ENCODE measurements at regions not wholly inside any gene's neighbourhood (a gene's known extent, or its start where the extent isn't known, plus 50 kb on each side); places are given as distances from the start of the nearest gene placed in this dataset.
"Not testable (repeated sequence)": the region's sequence is repeated elsewhere in the genome, so short reads cannot be mapped to it uniquely, and the experiment has no call there.

DNA sequence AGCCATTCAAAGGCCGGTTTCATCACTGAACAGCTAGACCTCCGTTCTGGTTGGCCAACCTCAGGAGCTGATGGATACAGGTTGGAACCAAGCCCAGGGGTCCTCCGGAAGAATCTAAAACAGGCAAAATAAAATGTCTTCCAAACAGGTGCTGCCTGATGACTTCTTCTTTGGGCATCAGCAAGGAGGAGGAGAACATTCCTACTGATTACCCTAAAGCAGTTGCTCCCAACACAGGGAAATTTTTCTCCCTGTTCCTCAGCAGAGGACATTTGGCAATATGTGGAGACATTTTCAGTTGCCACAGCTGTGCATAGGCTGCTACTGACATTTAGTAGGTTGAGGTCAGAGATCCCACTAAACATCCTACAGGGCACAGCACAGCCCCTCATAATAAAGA lies 319.3 kb upstream of the PPARGC1A start:
- DNase-seq (ENCODE audit: low read depth) = no peak

DNA sequence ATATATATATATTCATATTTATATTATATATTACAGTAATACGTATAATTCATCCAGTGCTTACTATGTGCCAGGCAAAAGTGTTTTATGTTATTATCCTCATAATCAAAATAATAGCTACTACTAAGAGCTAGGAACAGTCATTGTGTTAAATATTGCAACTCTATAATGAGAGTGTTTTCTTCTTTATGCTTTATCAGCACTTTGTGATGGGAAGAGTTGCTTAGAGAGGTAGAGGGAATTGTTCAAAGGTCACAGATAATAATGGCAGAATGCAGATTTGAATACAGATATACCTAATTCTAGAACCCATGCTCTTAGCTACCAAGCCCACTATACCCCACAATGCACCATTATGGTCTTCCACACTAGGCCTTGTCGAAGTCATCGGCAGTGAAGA lies 318.8 kb upstream of the PPARGC1A start:
- DNase-seq (ENCODE audit: low read depth) = no peak

DNA sequence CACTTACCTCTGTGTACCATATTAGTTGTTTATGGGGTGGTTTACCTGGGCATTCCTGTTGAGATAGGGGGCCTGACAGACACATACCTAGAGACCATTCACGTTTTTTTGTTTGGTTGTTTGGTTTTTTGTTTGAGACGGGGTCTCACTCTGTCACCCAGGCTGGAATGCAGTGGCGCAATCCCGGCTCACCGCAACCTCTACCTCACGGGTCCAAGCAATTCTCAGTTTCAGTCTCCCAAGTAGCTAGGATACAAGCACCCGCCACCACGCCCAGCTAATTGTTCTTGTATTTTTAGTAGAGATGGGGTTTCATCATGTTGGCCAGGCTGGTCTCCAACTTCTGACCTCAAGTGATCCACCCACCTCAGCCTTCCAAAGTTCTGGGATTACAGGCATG lies 314.9 kb upstream of the PPARGC1A start:
- DNase-seq (ENCODE audit: low read depth) = not testable (repeated sequence)

DNA sequence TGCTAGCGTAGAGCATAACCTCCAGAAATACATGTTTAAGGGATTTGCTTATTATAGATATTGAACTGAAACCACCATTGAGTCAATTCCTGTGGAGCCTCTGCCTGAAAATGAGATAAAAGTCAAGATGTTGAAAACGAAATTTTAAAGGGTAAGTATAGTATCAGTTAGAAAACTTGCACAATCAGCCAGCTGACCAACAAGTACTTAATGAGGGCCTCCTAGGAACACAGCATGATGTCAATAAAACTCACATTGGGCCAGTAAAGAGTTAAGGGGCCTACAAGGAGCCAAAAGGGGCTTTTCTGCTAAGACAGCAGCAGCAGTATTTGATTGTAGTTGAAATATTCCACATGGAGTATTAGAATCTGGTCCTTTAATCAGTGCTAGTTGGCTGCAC lies 314.1 kb upstream of the PPARGC1A start:
- DNase-seq (ENCODE audit: low read depth) = no peak

DNA sequence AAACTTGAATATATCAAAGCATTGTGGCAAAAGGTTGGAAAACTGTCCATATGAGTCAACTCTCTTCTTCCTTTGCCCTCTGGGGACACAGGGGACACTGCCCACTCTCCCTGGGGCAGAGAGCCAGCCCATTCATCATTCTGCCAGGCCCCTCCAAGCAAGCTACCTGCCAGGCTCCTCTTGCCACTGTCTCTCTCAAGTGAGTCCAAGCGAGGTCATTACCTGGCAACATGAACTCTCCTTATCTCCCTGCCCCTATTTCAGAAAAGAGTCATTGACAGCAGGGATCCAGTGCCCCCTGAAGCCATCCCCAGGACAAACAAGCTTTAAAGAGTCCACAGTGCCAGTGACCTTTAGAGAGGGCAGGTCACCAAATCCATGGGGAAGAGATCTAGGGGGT lies 312.7 kb upstream of the PPARGC1A start:
- no peak for DNase-seq (ENCODE audit: low read depth)

DNA sequence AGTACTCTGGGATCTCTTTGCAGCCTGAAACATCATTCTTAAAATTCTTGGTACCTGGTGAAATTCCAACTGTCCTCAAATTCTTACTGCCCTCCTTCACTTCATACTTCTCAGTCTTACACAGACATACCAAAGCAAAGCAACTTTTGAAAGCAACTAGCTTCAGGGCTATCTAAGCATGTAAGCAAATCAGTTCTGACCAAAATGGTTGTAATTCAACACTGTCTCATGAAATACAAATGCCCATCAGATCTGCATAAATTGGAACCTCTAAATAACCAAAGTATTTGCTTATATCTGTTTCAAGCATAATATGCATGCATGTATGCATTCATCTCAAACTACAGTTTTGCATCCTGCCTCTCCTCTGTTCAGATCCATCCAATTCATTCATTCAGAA lies 308.1 kb upstream of the PPARGC1A start:
- DNase-seq (ENCODE audit: low read depth) = no peak

DNA sequence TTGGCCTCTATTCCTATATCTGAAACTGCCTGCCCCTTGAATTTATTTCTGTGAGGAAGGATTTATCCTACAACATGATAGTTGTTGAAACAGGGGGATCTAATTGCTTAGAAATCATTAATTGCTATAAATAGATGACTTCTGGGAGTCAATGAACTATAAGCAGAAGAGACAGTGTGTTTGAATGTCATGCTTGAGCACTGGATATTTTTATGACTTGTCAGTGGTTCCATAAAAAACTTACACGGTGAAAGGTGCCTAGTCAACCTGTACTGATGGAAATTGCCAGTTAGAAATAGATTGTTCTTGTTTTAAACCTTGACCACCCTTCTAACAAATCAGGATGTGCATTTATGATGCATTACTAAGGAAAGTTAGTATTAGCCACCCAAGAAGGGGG lies 306.9 kb upstream of the PPARGC1A start:
- DNase-seq (ENCODE audit: low read depth) = no peak

DNA sequence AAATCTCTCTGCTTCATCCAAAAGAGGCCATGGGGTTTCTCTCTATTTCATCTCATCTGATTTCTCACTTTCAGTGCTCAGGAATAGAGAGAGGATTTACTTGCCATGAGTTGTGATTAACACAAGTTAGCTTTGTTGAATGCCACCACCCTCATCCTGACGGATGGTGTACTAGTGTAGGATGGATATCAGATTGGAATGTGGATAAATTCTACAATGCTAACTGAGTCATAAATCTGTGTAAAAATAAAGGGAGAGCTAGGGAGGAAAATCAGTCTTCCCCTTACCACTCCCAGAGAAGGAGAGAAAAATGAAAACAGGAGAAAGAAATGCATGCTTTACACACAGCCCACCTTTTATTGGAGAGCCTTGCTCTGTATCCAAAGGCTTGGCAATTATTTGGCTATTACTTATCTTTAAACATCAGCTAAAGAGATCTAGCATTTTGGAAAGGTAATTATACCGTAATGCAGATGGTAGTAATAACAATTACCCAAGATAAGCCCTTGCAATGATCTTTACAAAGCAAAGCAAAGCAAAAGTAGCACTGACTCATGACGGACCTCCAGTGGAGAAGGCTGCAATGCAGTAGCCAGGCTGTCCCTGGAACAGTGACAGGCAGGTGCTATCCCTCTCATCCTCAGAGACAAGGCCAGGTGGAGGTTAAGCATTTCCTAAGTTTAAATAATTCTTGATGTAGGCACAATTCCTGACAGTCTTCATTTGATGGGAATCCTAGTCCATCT lies 306.3 kb upstream of the PPARGC1A start:
- no peak for DNase-seq (ENCODE audit: low read depth)

DNA sequence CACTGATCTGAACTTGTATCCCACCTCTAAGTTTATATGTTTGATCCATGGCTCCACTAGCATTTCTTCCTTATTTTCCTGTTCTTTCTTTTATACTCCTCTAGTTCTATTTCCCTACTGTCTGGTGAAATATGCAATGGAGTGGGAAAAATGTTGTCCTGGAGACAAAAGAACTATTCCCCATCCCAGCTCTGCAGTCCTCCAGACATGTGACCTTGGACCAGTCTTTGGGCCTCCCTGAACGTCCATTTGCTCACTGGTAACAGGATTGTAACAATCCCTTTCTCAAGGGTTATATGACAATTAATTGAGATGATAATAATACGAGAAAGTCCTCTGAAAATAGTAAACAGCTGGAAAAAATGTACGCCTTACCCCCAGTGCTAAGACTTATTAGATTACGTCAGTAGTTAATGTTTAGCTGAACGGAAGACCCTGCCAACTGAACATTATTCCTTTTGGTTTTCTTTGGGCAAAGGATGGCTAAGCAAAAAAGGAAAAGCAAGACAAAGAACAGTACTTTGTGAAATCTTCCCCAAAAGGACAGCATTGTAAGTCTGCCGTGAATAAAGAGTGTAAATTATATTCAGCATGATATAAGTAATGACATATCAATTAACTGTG lies 302.3 kb upstream of the PPARGC1A start:
- DNase-seq (ENCODE audit: low read depth) = no peak

DNA sequence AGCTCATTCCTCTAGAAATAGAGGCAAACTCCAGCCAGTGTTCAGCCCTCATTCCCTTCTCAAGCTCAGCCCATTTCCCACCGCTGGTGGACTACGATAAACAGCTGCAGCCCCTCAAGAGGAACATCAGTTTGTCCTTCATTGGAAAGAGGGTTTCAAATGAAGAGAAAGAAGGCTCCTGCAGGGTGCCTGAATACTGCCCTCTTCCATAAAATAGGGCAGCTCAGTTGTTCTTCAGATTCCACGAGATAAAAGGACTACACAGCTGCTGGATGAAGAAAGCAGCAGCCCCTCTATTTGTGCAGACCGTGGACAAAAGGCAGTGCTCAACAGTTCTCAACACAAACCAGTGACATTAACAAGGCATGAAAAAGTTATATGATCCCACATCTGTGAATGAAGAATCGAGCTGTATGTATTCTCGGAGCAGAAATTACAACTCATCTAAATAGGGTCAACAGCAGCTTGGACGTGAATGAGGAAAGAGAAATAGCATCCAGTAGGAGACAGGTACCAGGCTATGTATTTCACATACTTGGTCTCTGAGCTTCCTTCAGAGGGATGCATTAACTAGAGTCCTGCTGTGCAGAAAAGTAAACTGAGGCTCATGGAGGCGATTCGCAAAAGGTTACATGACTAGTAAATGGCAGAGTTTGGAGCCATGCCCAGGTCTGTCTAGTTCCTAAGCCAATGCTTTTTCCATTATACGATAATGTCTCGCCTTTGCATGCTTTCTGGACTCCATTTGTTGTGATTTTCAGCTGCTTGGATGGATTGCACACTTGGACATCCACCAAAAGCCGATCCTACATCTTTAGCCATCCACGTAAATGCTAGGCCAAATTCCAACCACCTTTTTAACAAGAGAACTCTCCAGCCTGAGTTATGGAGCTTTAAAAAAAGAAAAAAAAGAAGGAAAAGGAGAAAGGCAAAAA lies 301.2 kb upstream of the PPARGC1A start:
- DNase-seq (ENCODE audit: low read depth) = no peak

DNA sequence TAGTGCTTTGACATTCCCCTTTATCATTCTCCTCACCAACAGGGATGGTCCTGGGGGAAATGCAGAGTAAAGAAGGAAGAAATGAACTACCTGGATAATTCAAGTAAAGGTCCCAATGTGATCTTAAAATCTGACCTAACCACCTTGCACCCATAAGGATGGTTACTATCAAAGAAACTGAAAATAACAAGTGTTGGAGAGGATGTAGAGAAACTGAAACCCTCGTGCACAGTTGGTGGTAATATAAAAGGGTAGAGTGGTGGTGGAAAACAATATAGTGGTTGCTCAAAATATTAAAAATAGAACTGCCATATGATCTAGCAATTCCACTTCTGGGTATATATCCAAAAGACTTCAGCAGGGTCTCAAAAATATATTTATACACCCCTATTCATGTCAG lies 298.6 kb upstream of the PPARGC1A start:
- no peak for DNase-seq (ENCODE audit: low read depth)

DNA sequence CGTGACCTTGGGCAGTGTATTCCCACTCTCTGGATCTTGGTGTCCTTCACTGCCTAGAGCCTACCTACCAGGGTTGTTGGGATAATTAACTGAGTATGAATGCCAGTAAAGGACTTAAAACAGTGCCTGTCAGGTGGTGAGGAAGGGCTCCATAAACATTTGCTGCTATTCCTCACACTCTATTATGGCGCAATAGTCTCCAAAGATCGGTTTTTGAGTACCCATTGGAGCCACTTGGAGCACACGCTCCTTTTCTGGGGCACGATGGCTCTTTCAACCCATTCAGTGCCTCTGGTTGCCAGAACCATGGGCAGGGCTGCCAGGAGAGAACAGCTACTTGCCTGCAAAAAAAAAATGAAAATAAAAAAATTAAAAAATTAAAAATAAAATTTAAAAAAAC lies 296.6 kb upstream of the PPARGC1A start:
- no peak for DNase-seq (ENCODE audit: low read depth)

DNA sequence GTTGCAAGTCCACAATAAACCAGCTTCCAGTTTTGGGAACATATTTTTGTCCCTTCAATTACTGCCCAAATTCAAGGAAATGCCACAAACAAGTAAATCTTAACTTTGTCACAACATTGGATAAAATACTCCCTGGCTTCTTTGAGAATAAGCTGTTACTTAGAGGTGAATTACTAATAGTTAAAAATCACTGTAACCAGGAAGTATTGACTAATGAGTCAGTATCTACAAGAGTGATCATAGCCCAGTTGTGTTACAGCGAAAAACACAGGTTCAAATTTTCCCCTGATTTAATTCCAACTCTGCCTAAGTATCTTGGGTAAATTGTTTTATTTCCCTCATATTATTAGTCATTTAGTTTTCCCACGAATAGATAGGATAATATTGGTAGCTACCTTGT lies 291.2 kb upstream of the PPARGC1A start:
- DNase-seq (ENCODE audit: low read depth) = no peak

DNA sequence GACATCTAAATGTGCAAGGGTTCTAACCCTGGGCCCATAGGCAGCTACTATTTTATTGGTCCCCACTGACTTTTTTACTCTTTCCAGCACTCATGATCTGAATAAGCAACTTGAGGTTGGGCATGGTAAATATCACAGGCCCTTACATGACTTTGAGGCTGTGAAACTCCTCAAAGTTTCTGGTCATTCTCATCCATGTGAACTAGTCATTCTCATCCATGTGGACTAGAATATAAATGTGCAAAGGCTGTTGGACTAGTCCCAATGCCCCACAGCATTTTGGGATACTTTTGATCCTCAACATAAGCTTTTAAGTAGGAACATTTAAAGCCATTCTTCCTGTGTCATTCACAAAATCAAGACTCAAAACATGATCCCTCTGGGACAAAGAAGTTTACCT lies 290.7 kb upstream of the PPARGC1A start:
- no peak for DNase-seq (ENCODE audit: low read depth)

DNA sequence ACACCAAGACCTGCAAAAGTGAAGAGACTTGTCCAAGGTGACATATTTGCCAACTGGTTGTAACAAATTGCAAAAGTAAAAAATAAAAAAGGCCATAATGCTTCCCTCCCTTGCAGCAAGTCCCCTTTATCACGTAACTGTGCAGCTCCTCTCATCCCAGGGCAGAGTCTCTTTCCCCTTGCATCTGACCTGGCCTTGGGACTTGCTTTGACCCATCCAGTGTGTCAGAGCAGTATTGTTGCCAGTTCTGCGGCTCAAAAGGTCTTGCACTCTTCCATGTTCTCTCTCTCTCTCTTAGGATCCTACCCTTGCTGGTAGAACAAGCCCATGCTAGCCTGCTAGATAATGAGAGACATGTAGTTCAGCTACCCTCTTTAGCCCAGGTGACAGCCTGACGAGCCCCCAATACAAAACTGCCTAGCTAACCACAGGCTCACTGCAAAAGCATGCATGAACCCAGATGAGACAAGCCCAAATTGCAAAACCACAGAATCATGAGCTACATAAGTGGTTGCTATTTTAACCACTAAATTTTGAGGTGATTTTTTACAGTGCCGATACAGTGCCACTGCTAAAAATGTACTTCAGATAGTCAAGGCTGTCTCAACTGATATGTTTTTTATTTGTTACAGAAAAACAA lies 289.5 kb upstream of the PPARGC1A start:
- DNase-seq (ENCODE audit: low read depth) = no peak

DNA sequence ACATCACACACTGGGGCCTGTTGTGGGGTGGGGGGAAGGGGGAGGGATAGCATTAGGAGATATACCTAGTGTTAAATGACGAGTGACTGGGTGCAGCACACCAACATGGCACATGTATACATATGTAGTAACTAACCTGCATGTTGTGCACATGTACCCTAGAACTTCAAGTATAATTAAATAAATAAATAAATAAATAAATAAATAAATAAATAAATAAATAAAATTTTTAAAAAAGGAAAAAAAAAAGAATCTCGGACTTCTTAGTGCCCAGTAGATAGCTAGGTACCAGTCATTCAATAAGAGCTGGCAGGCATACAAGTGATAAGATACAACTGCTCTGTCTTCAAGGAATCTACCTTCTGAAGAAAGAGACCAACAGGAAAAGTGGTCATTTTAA lies 287.6 kb upstream of the PPARGC1A start:
- DNase-seq (ENCODE audit: low read depth) = not testable (repeated sequence)

DNA sequence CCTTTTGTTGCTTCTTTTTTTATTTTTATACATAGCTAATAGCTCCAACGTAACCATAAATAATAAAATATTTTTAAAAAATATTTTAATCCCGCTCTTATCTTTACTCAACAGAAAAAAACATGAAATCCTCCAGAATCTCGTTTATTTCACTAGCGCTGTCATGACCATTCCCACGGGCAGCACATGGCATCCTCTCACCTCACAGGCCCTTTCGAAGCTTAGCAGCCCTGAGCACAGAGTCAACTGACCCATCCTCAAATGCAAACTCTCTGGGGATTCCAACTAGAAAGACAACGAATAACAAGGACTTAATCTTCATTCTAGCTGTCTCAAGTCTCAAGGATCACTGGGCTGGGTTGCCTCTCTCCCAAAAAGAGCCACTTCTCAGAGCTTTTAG lies 285.9 kb upstream of the PPARGC1A start:
- no peak for DNase-seq (ENCODE audit: low read depth)

DNA sequence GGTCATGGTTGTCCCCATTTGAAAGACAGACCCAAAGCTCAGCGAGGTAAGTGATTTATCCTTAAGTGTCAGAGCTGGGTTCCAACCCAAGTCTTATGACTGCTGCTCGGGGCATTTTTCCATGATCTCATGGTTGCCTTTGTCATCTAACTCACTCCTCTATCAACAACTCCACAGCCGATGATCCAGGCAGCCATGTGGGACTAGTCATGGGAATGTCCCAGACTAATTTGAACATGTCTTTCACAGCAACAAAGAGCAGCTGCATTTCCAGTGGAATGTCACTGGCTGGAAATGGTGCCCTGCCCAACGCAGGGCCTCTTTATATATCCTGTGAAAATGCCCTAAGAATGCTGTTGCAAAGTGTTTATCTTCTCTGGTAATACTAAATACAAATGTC lies 284.8 kb upstream of the PPARGC1A start:
- DNase-seq (ENCODE audit: low read depth) = peak; percentile 35

DNA sequence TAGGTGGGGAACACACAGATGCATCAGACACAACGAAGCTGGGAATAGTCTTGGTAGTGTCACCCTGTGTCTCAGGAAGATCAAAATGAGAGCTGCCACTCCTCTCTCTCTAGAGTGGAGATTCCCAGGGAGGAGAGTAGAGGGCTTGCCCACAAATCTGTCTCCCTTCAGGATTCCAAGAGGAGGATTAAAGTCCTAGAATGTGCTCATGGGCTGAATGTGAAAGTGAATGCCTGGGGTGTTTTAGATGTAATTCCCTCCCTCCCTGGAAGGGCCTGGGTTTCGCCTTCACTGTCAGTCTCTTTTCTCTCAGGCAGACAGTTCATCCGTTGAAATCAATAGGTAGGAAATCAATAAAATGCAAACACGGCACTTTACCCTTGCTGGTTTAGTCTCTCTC lies 282.6 kb upstream of the PPARGC1A start:
- no peak for DNase-seq (ENCODE audit: low read depth)

DNA sequence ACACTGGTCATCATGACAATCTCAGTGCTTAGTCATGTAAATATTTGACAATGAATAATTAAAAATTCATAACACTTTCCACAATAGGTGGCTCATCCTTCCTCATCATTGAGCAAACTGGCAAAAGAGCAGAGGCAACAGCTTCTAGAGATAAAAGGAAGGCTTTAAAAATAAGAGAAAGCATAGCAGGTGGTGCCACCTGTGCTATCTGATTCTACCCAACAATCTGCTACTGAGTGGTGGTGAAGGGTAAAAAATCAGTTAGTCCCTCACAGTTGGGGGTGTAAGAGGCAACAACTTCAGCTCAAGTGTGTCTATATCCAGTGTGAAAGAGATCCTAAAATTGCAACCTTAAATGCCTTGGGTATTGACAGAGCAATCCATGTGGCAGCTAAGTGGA lies 280.1 kb upstream of the PPARGC1A start:
- no peak for DNase-seq (ENCODE audit: low read depth)

DNA sequence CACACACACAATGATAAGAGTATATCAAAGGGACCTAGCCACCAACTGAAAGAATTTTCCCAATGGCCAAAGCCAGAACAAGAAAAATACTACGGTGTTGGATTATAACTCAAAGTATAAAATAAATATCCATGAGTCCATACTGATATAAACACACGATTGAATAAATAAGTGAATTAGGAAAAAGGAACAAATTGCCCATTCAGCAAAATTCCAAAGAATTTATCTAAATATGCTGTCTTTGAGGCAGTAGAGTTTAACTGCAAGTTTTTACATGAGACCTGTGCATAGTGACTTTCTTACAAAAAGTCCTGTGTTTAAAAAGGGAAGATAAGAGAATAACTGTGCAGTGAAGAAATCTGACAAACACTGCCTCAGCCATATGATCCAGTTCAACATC lies 278.8 kb upstream of the PPARGC1A start:
- no peak for DNase-seq (ENCODE audit: low read depth)

DNA sequence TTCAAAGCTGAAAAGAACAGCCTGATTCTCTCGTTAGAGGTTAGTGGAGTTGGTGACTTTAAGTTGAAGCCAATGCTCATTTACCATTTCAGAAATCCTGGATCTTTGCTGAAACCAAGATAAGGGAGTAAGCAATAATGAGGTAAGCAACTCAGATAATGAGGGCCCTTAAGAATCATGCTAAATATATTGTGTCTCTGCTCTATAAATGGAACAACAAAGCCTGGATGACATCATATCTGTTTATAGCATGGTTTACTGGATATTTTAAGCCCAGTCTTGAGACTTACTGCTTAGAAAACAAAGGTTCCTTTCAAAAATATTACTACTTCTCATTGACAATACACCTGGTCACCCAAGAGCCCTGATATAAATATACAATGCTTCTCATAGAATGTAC lies 276.7 kb upstream of the PPARGC1A start:
- no peak for DNase-seq (ENCODE audit: low read depth)

All from M059J (cell line).